Mucosa of descending colon (tissue), 3 donors: ENCODE measurements at regions not wholly inside any gene's neighbourhood (a gene's known extent, or its start where the extent isn't known, plus 50 kb on each side); places are given as distances from the start of the nearest gene placed in this dataset.

Experiments used
- ATAC-seq: fragments of 200-7000 bp; cut with Tn5 transposase; one replicate; pipeline ENCODE4 v1.9.1; 2020; ENCODE audit warnings: mild to moderate bottlenecking, moderate library complexity
- DNase-seq, 3 donors: peaks; one replicate each; pipeline ENCODE4 v3.0.0-alpha.2; 2020
- H3K36me3 ChIP-seq: fragments of 200-600 bp; one replicate; pipeline ENCODE4 v1.8.0; 2021; ENCODE audit warnings: low read depth, mild to moderate bottlenecking
- H3K4me1 ChIP-seq: fragments of 200-600 bp; one replicate; pipeline ENCODE4 v1.8.0; 2021; ENCODE audit warnings: low read depth, mild to moderate bottlenecking
- H3K4me3 ChIP-seq: fragments of 200-600 bp; one replicate; pipeline ENCODE4 v1.8.0; 2021; ENCODE audit warnings: mild to moderate bottlenecking
- H3K9me3 ChIP-seq: fragments of 200-600 bp; one replicate; pipeline ENCODE4 v1.8.0; 2021; ENCODE audit warnings: mild to moderate bottlenecking
- CTCF ChIP-seq: fragments of 200-600 bp; IDR thresholded peaks from one replicate; pipeline ENCODE4 v1.8.0; 2022; ENCODE audit warnings: antibody characterized with exemption, mild to moderate bottlenecking
- intact Hi-C, 2 donors: fragments of 100-400 bp; cut with DNase I in 1 of 2; cut with micrococcal nuclease in 1 of 2; formaldehyde crosslinking; loops; one replicate each; pipeline versions ENCODE4 v1.11.0 to v1.11.1; 2022; cut with DNase I, micrococcal nuclease
- donor health status: DM: no; HTN: no; CAD: no; lungs with moderate emphysema.
- donor health status: DM: no; HTN: no; CAD: no.
- donor health status: DM: no; HTN: yes; CAD: no.

DNA sequence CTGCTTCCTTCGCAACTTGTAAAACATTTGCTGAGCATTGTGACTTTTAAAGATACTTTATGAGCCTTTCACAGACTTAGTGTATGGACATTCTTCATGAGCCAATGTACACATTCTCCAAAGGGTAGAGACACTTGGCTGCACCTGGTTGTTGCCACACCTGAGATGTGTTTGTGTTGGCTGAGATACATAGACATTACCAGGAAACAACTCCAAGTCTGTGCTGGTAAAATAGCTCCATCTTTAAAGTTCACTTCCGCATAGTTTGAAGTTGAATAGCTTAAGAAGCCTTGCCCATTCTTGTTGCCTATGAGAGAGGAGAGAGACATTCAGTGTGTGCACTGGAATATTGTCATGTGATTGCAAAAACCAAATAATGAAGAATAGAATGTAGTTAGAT lies 538.3 kb upstream of the AMELY start:
- H3K4me3 ChIP-seq: no peak overlapping the region
- no peak for TF ChIP-seq CTCF
- ATAC-seq (no peak), DNase-seq (peak in 1 of 3 donors; percentile 53)
- H3K4me1 ChIP-seq: no peaks in the 10 kb centered on the region
- no peaks in the 10 kb centered on the region for H3K9me3 ChIP-seq
- no peaks in the 10 kb centered on the region for H3K36me3 ChIP-seq
- intact Hi-C loops: no loop called here

DNA sequence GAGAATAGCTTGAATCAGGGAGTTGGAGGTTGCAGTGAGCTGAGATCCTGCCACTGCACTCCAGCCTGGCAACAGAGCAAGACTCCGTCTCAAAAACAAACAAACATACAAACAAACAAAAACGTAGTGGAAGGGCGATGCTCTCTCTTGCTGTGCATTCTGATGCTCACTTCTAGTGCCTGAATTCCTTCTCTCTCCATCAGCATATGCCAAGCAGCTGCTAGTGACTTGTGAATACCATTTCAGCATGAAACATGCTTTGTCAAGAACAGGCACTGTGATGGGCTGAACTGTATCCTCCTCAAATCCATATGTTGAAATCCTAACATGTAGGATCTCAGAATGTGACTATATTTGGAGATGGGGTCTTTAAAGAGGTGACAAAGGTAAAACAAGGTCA lies 537.1 kb upstream of the AMELY start:
- H3K9me3 ChIP-seq: no peaks in the 10 kb centered on the region
- no peak for TF ChIP-seq CTCF
- intact Hi-C loops: no loop called here
- H3K4me1 ChIP-seq: no peaks in the 10 kb centered on the region
- no peak overlapping the region for H3K4me3 ChIP-seq
- ATAC-seq (no peak), DNase-seq (no peak)
- H3K36me3 ChIP-seq: no peaks in the 10 kb centered on the region

DNA sequence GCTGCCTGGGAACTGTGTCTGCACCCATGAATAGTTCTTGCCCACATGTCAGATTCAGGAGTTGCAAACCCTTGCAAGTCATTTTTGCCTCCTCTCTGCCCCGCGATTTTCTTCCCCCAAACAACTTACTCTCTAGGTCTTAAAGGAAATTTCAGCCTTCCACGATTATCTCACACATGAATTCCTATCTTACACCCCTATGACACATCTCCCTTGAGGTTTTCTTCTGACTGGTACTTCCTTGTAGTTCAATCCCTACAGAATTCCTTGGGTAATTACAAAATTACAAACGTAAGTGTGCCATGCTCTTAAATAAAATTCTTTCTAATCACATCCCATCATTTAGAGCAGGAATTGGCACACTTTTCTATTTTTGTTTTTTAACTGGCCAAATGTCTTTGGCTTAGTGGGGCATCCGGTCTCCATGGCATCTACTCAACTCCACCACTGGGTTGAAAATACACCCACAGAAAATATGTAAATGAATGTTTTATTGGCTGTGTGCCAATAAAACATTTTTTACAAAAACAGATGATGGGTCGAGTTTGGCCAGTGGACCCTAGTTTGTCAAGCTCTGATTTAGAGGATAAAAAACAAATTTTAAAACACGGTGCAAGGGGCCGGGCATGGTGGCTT lies 536.4 kb upstream of the AMELY start:
- Histone ChIP-seq H3K4me1 (no peaks in the 10 kb centered on the region), H3K36me3 (no peaks in the 10 kb centered on the region), H3K4me3 (no peak overlapping the region), H3K9me3 (no peaks in the 10 kb centered on the region)
- no peak for ATAC-seq
- no peak for DNase-seq
- TF ChIP-seq CTCF: no peak
- intact Hi-C loops: no loop called here

GRCh38 chrY:7444141-7444540 lies 532.6 kb upstream of the AMELY start:
- DNase-seq: no peak
- TF ChIP-seq CTCF: no peak
- Histone ChIP-seq H3K4me1 (no peaks in the 10 kb centered on the region), H3K9me3 (no peaks in the 10 kb centered on the region), H3K4me3 (no peak overlapping the region), H3K36me3 (no peaks in the 10 kb centered on the region)
- intact Hi-C loops: no loop called here
- no peak for ATAC-seq

DNA sequence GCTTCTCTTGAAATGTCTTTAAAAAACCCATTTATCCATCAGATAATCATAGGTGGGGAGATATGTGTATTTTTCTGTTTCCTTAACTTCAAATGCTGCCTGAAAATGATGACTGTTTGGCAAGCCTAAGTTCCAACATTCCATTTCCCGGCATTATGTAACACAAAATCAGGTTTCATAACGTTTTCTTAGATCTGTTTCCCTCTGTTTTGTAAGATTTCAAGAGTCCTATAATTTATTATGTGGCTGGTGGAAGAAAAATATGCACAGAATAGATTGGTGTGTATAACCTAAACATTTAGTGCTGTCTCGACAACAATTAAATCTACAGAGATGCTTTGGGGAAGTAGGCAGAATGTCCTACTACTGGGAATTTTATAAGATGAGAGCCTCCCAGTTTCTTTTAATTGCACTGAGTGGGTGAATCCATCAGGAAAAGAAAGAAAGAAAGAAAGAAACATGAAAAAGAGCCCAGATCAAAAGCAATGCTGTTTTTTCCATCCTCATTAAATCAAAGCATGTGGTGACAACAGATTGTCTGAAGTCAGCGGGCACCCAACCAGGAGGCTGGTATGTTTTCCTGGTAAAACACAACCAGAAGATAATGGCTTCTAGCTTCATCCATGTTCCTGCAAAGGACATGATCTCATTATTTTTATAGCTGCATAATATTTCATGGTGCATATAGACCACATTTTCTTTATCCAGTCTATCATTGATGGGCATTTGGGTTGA lies 529.4 kb upstream of the AMELY start:
- ATAC-seq: no peak
- Histone ChIP-seq H3K4me1 (no peaks in the 10 kb centered on the region), H3K4me3 (no peak overlapping the region), H3K36me3 (no peaks in the 10 kb centered on the region), H3K9me3 (no peaks in the 10 kb centered on the region)
- intact Hi-C loops: no loop called here
- no peak for TF ChIP-seq CTCF
- no peak for DNase-seq
